Caco-2 (cell line): ENCODE measurements at regions not wholly inside any gene's neighbourhood (a gene's known extent, or its start where the extent isn't known, plus 50 kb on each side); places are given as distances from the start of the nearest gene placed in this dataset.

Experiments used
- BruUV-seq: library from RNA; stranded (reverse); fragments of 400-500 nt; replicated peaks from 2 replicates; lab custom pipeline; 2021; lab: Mats Ljungman, UMichigan
- CTCF ChIA-PET: fragments of 300-600 bp; sonication (Branson Sonifier 250); formaldehyde crosslinking; loops from one replicate; lab custom pipeline; 2022; ENCODE audit warnings: antibody characterized with exemption; lab: Charles Lee
- POLR2A ChIA-PET: fragments of 300-600 bp; sonication (Branson Sonifier 250); formaldehyde crosslinking; loops from one replicate; lab custom pipeline; 2022; ENCODE audit warnings: antibody characterized with exemption; lab: Charles Lee
- DNase-seq, 2 experiments: peaks; one replicate each; pipeline versions ENCODE4 v3.0.0 to v3.0.0-alpha.2; 2020 to 2022
- H3K27me3 ChIP-seq: replicated peaks from 2 replicates; pipeline ENCODE4 v1.6.0; 2011; ENCODE audit warnings: low read length; ENCODE audit not compliant: control insufficient read depth, insufficient read depth
- H3K36me3 ChIP-seq: 2 replicates; pipeline ENCODE4 v1.5.1; 2011; ENCODE audit warnings: low read length; ENCODE audit not compliant: control insufficient read depth, insufficient read depth
- H3K4me1 ChIP-seq: fragments of 250-450 bp; sonication (Bioruptor Pico); 2 replicates; pipeline ENCODE4 v1.5.1; 2020; ENCODE audit warnings: mild to moderate bottlenecking
- H3K4me3 ChIP-seq: 2 replicates; pipeline ENCODE4 v1.5.1; 2011; ENCODE audit warnings: low read depth, mild to moderate bottlenecking, control low read depth, low read length
- H3K9me3 ChIP-seq: fragments of 250-450 bp; sonication (Bioruptor Pico); 2 replicates; pipeline ENCODE4 v1.5.1; 2020; ENCODE audit warnings: mild to moderate bottlenecking, moderate library complexity
- H3K27ac Mint-ChIP-seq: one replicate; pipeline ENCODE4 v1.8.0; 2022; ENCODE audit warnings: mixed read lengths; ENCODE audit not compliant: unreplicated experiment
- H3K27me3 Mint-ChIP-seq: one replicate; pipeline ENCODE4 v1.8.0; 2022; ENCODE audit warnings: mixed read lengths; ENCODE audit not compliant: insufficient read depth, unreplicated experiment
- H3K36me3 Mint-ChIP-seq: one replicate; pipeline ENCODE4 v1.8.0; 2022; ENCODE audit warnings: mild to moderate bottlenecking, mixed read lengths; ENCODE audit not compliant: insufficient read depth, unreplicated experiment
- H3K4me1 Mint-ChIP-seq: one replicate; pipeline ENCODE4 v1.8.0; 2022; ENCODE audit warnings: low read depth, mixed read lengths; ENCODE audit not compliant: unreplicated experiment
- H3K4me3 Mint-ChIP-seq: one replicate; pipeline ENCODE4 v1.8.0; 2022; ENCODE audit warnings: mild to moderate bottlenecking, moderate library complexity, mixed read lengths; ENCODE audit not compliant: unreplicated experiment
- H3K9me3 Mint-ChIP-seq: one replicate; pipeline ENCODE4 v1.8.0; 2022; ENCODE audit warnings: mixed read lengths; ENCODE audit not compliant: unreplicated experiment
- intact Hi-C: fragments of 100-400 bp; cut with micrococcal nuclease; formaldehyde crosslinking; loops from one replicate; pipeline ENCODE4 v1.10.0; 2022; ENCODE audit not compliant: unreplicated experiment
- TF ChIP-seq, protein P1 (sequence below), 2 experiments: fragments of 200-600 bp in 1 of 2; IDR thresholded peaks; 1 replicate in 1 of 2; 2 replicates in 1 of 2; pipeline versions ENCODE4 v1.5.1 to v1.8.0; 2011 to 2022; ENCODE audit warnings: antibody characterized with exemption in 1 of 2, control low read depth in 1 of 2, inconsistent platforms in 1 of 2, low read depth in 1 of 2, low read length in 1 of 2, mild to moderate bottlenecking in 1 of 2, moderate library complexity in 1 of 2; ENCODE audit not compliant: insufficient read depth in 1 of 2, severe bottlenecking in 1 of 2, unreplicated experiment in 1 of 2

GRCh38 chr6:47416396-47417345, 60.9 kb upstream of the CD2AP start:
- no peaks in the 10 kb centered on the region for H3K36me3 ChIP-seq
- peaks cover 29% of the 10 kb centered on the region for H3K4me1 Mint-ChIP-seq
- H3K27ac Mint-ChIP-seq: peak overlapping the region; percentile 35
- H3K4me3 Mint-ChIP-seq: peak overlapping the region; percentile 20
- TF ChIP-seq, protein P1, sequence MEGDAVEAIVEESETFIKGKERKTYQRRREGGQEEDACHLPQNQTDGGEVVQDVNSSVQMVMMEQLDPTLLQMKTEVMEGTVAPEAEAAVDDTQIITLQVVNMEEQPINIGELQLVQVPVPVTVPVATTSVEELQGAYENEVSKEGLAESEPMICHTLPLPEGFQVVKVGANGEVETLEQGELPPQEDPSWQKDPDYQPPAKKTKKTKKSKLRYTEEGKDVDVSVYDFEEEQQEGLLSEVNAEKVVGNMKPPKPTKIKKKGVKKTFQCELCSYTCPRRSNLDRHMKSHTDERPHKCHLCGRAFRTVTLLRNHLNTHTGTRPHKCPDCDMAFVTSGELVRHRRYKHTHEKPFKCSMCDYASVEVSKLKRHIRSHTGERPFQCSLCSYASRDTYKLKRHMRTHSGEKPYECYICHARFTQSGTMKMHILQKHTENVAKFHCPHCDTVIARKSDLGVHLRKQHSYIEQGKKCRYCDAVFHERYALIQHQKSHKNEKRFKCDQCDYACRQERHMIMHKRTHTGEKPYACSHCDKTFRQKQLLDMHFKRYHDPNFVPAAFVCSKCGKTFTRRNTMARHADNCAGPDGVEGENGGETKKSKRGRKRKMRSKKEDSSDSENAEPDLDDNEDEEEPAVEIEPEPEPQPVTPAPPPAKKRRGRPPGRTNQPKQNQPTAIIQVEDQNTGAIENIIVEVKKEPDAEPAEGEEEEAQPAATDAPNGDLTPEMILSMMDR (IDR thresholded peaks at IDR 0.05; ENCODE audit: insufficient read depth in 1 of 2, low read depth in 1 of 2, low read length in 1 of 2, severe bottlenecking in 1 of 2, unreplicated experiment in 1 of 2): no peak
- H3K9me3 ChIP-seq: no peaks in the 10 kb centered on the region
- POLR2A ChIA-PET: no interaction called here
- H3K4me3 ChIP-seq: no peak overlapping the region
- DNase-seq: no peak
- no peaks in the 10 kb centered on the region for H3K36me3 Mint-ChIP-seq
- intact Hi-C loops: no loop called here
- BruUV-seq: no TSS peak
- CTCF ChIA-PET: interaction anchor here (0.6 kb wide), 1 partner anchor 371 kb away, joined by 3 read pairs; no protein-coding TSS in a partner anchor
- no peaks in the 10 kb centered on the region for H3K27me3 Mint-ChIP-seq
- H3K27me3 ChIP-seq: no peaks in the 10 kb centered on the region
- H3K4me1 ChIP-seq: peaks cover 44% of the 10 kb centered on the region
- H3K9me3 Mint-ChIP-seq: no peaks in the 10 kb centered on the region

DNA sequence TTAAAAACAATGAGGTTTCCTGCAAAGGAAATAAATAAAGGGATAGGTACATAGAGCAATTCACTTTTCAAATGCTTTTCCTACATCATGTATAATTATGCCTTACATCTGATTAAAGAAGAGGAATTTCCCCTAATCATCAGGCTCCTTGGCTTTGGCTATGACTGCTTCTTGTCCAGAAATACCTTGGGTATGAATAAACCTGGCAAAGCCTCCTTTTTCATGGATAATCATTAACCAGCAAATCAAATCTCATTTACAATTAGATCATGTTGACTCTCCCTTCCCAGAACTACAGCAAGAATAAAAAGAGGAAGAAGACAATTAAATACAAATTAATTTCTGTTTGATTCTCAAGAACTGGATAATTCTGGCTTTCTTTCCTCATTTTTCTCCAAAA, 58.0 kb upstream of the CD2AP start:
- POLR2A ChIA-PET: interaction anchor here (1.9 kb wide), 1 partner anchor 58 kb away, joined by 7 read pairs; the partner anchor contains the start of gene CD2AP
- Mint-ChIP-seq H3K4me3 (no peak overlapping the region), H3K27ac (no peak overlapping the region)

More for the DNA sequence above, 58.0 kb upstream of the CD2AP start:
- TF ChIP-seq, protein P1 (IDR thresholded peaks at IDR 0.05; ENCODE audit: insufficient read depth in 1 of 2, low read depth in 1 of 2, low read length in 1 of 2, severe bottlenecking in 1 of 2, unreplicated experiment in 1 of 2): no peak
- H3K9me3 ChIP-seq: no peaks in the 10 kb centered on the region
- Mint-ChIP-seq H3K27me3 (no peaks in the 10 kb centered on the region), H3K4me1 (peaks cover 28% of the 10 kb centered on the region), H3K9me3 (no peaks in the 10 kb centered on the region), H3K36me3 (no peaks in the 10 kb centered on the region)
- H3K27me3 ChIP-seq: no peaks in the 10 kb centered on the region
- H3K36me3 ChIP-seq: no peaks in the 10 kb centered on the region
- no peak overlapping the region for H3K4me3 ChIP-seq
- intact Hi-C loops: loop anchor here (1.0 kb wide), 1 partner anchor 41 kb away; no protein-coding TSS in a partner anchor
- peaks cover 44% of the 10 kb centered on the region for H3K4me1 ChIP-seq
- BruUV-seq: no TSS peak
- no peak for DNase-seq
- CTCF ChIA-PET: interaction anchor here (1.6 kb wide), 1 partner anchor 212 kb away, joined by 4 read pairs; no protein-coding TSS in a partner anchor
